ENCODE measurements at regions not wholly inside any gene's neighbourhood (a gene's known extent, or its start where the extent isn't known, plus 50 kb on each side); places are given as distances from the start of the nearest gene placed in this dataset.
A peak's percentile ranks its signal among the peaks of the same experiment; 100 is the strongest.

- no peak overlapping the region for H3K27ac ChIP-seq
- TF ChIP-seq CTCF (IDR thresholded peaks at IDR 0.05) = no peak
- TF ChIP-seq ZFX (IDR thresholded peaks at IDR 0.05; ENCODE audit: borderline replicate concordance) = no peak
Measured at GRCh38 chr5:119795768-119796167, 166.4 kb downstream of the FAM170A start.

- no peak overlapping the region for H3K27ac ChIP-seq
- TF ChIP-seq ZFX (IDR thresholded peaks at IDR 0.05; ENCODE audit: borderline replicate concordance) (no peak), CTCF (IDR thresholded peaks at IDR 0.05) (no peak)
Measured at GRCh38 chr5:119801570-119801969, 172.2 kb downstream of the FAM170A start.

GRCh38 chr5:119808024-119808423 lies 178.7 kb downstream of the FAM170A start:
- TF ChIP-seq ZFX (IDR thresholded peaks at IDR 0.05; ENCODE audit: borderline replicate concordance) (no peak), CTCF (IDR thresholded peaks at IDR 0.05) (no peak)
- H3K27ac ChIP-seq = no peak overlapping the region

- TF ChIP-seq CTCF (IDR thresholded peaks at IDR 0.05) = no peak
- no peak for TF ChIP-seq ZFX (IDR thresholded peaks at IDR 0.05; ENCODE audit: borderline replicate concordance)
- no peak overlapping the region for H3K27ac ChIP-seq
Measured at GRCh38 chr5:119808474-119808873, 179.1 kb downstream of the FAM170A start.

GRCh38 chr5:119810217-119810616 lies 180.9 kb downstream of the FAM170A start:
- H3K27ac ChIP-seq = peak overlapping the region; percentile 32; the same call in 1 of the 2 replicates
- TF ChIP-seq CTCF (IDR thresholded peaks at IDR 0.05) = no peak
- TF ChIP-seq ZFX (IDR thresholded peaks at IDR 0.05; ENCODE audit: borderline replicate concordance) = no peak

GRCh38 chr5:119811458-119811857 lies 182.1 kb downstream of the FAM170A start:
- TF ChIP-seq CTCF (IDR thresholded peaks at IDR 0.05) (no peak), ZFX (IDR thresholded peaks at IDR 0.05; ENCODE audit: borderline replicate concordance) (no peak)
- H3K27ac ChIP-seq = no peak overlapping the region

GRCh38 chr5:119814655-119815054 lies 185.3 kb downstream of the FAM170A start:
- no peak overlapping the region for H3K27ac ChIP-seq
- TF ChIP-seq CTCF (IDR thresholded peaks at IDR 0.05) = no peak
- no peak for TF ChIP-seq ZFX (IDR thresholded peaks at IDR 0.05; ENCODE audit: borderline replicate concordance)

All from 22Rv1 (cell line).